RKO (cell line): ENCODE measurements at regions not wholly inside any gene's neighbourhood (a gene's known extent, or its start where the extent isn't known, plus 50 kb on each side); places are given as distances from the start of the nearest gene placed in this dataset.
"Not testable (repeated sequence)": the region's sequence is repeated elsewhere in the genome, so short reads cannot be mapped to it uniquely, and the experiment has no call there.

Source experiments
- DNase-seq: peaks from one replicate; pipeline ENCODE4 v3.0.0-alpha.2; 2016; ENCODE audit warnings: low spot score

- DNase-seq: no peak
Observed at GRCh38 chr20:61096463-61096862, 155.6 kb upstream of the CDH4 start.

GRCh38 chr20:61099806-61100205 lies 152.3 kb upstream of the CDH4 start:
- no peak for DNase-seq

- DNase-seq: no peak
Observed at GRCh38 chr20:61100489-61100888, 151.6 kb upstream of the CDH4 start.

- DNase-seq: not testable (repeated sequence)
Observed at GRCh38 chr20:61101321-61101720, 150.7 kb upstream of the CDH4 start.

- no peak for DNase-seq
Observed at GRCh38 chr20:61104232-61104631, 147.8 kb upstream of the CDH4 start.

GRCh38 chr20:61105395-61105794 lies 146.7 kb upstream of the CDH4 start:
- DNase-seq: no peak

- DNase-seq: no peak
Observed at GRCh38 chr20:61106438-61106837, 145.6 kb upstream of the CDH4 start.

- DNase-seq: no peak
Observed at GRCh38 chr20:61109221-61109805, 142.7 kb upstream of the CDH4 start.

- DNase-seq: no peak
Observed at GRCh38 chr20:61112515-61112914, 139.5 kb upstream of the CDH4 start.

- DNase-seq: no peak
Observed at GRCh38 chr20:61113731-61114130, 138.3 kb upstream of the CDH4 start.

- DNase-seq: no peak
Observed at GRCh38 chr20:61114493-61115175, 137.4 kb upstream of the CDH4 start.

- no peak for DNase-seq
Observed at GRCh38 chr20:61115364-61116065, 136.5 kb upstream of the CDH4 start.

GRCh38 chr20:61117725-61118124 lies 134.3 kb upstream of the CDH4 start:
- DNase-seq: no peak

GRCh38 chr20:61118429-61119224 lies 133.4 kb upstream of the CDH4 start:
- DNase-seq: peak; percentile 41

- no peak for DNase-seq
Observed at GRCh38 chr20:61119273-61119672, 132.8 kb upstream of the CDH4 start.

GRCh38 chr20:61119794-61120410 lies 132.2 kb upstream of the CDH4 start:
- DNase-seq: no peak

GRCh38 chr20:61120595-61121515 lies 131.2 kb upstream of the CDH4 start:
- DNase-seq: peak; percentile 84

GRCh38 chr20:61121661-61122060 lies 130.4 kb upstream of the CDH4 start:
- no peak for DNase-seq

GRCh38 chr20:61123286-61123685 lies 128.8 kb upstream of the CDH4 start:
- DNase-seq: no peak

- no peak for DNase-seq
Observed at GRCh38 chr20:61123751-61124368, 128.2 kb upstream of the CDH4 start.

GRCh38 chr20:61125076-61125475 lies 127.0 kb upstream of the CDH4 start:
- no peak for DNase-seq
